ENCODE measurements at regions not wholly inside any gene's neighbourhood (a gene's known extent, or its start where the extent isn't known, plus 50 kb on each side); places are given as distances from the start of the nearest gene placed in this dataset.
"Not testable (repeated sequence)": the region's sequence is repeated elsewhere in the genome, so short reads cannot be mapped to it uniquely, and the experiment has no call there.

GRCh38 chr3:193815246-193816027 is 222.4 kb downstream of the OPA1 start:
- POLR2A ChIA-PET: no interaction called here
- DNase-seq: no peak
- Mint-ChIP-seq H3K36me3 (no peaks in the 10 kb centered on the region), H3K4me1 (no peaks in the 10 kb centered on the region), H3K9me3 (no peaks in the 10 kb centered on the region), H3K27me3 (peaks cover 0 to 10% (median 2%) of the 10 kb centered on the region in 5 donors), H3K27ac (no peak overlapping the region), H3K4me3 (no peak overlapping the region)
- no peak for ATAC-seq

- no peaks in the 10 kb centered on the region for H3K9me3 Mint-ChIP-seq
Measured at GRCh38 chr3:193816028-193816395, 223.0 kb downstream of the OPA1 start.

GRCh38 chr3:193816656-193817311 is 223.8 kb downstream of the OPA1 start:
- POLR2A ChIA-PET: no interaction called here
- Mint-ChIP-seq H3K4me3 (no peak overlapping the region), H3K27ac (no peak overlapping the region), H3K27me3 (peaks cover 0 to 16% (median 8%) of the 10 kb centered on the region in 5 donors), H3K4me1 (no peaks in the 10 kb centered on the region), H3K9me3 (no peaks in the 10 kb centered on the region), H3K36me3 (no peaks in the 10 kb centered on the region)
- ATAC-seq: no peak
- DNase-seq: no peak

More at GRCh38 chr3:193816028-193816395, 223.0 kb downstream of the OPA1 start:
- POLR2A ChIA-PET: no interaction called here
- no peaks in the 10 kb centered on the region for H3K36me3 Mint-ChIP-seq
- H3K27me3 Mint-ChIP-seq: peaks cover 0 to 14% (median 5%) of the 10 kb centered on the region in 5 donors
- DNase-seq (no peak), ATAC-seq (no peak)
- H3K4me1 Mint-ChIP-seq: no peaks in the 10 kb centered on the region
- H3K4me3 Mint-ChIP-seq: no peak overlapping the region
- no peak overlapping the region for H3K27ac Mint-ChIP-seq

GRCh38 chr3:193819117-193820010 is 226.4 kb downstream of the OPA1 start:
- no peak for DNase-seq
- no peaks in the 10 kb centered on the region for H3K36me3 Mint-ChIP-seq
- POLR2A ChIA-PET: no interaction called here

GRCh38 chr3:193821151-193821668 is 228.2 kb downstream of the OPA1 start:
- DNase-seq (no peak), ATAC-seq (no peak)
- POLR2A ChIA-PET: no interaction called here
- H3K4me3 Mint-ChIP-seq: no peak overlapping the region
- H3K4me1 Mint-ChIP-seq: no peaks in the 10 kb centered on the region
- no peak overlapping the region for H3K27ac Mint-ChIP-seq
- peaks cover 2 to 21% (median 9%) of the 10 kb centered on the region in 5 donors for H3K27me3 Mint-ChIP-seq
- no peaks in the 10 kb centered on the region for H3K9me3 Mint-ChIP-seq
- no peaks in the 10 kb centered on the region for H3K36me3 Mint-ChIP-seq

More at GRCh38 chr3:193819117-193820010, 226.4 kb downstream of the OPA1 start:
- Mint-ChIP-seq H3K4me3 (no peak overlapping the region), H3K27ac (no peak overlapping the region), H3K27me3 (peaks cover 2 to 23% (median 7%) of the 10 kb centered on the region in 5 donors), H3K4me1 (no peaks in the 10 kb centered on the region), H3K9me3 (no peaks in the 10 kb centered on the region)
- ATAC-seq: no peak

GRCh38 chr3:193822492-193823212 is 229.6 kb downstream of the OPA1 start:
- Mint-ChIP-seq H3K36me3 (no peaks in the 10 kb centered on the region), H3K9me3 (no peaks in the 10 kb centered on the region), H3K4me3 (no peak overlapping the region), H3K27ac (no peak overlapping the region), H3K27me3 (peaks cover 3 to 20% (median 9%) of the 10 kb centered on the region in 5 donors), H3K4me1 (no peaks in the 10 kb centered on the region)
- DNase-seq: no peak
- POLR2A ChIA-PET: no interaction called here
- no peak for ATAC-seq

- H3K27me3 Mint-ChIP-seq: peaks cover 2 to 20% (median 9%) of the 10 kb centered on the region in 5 donors
- H3K36me3 Mint-ChIP-seq, POLR2A ChIA-PET, H3K9me3 Mint-ChIP-seq, H3K4me1 Mint-ChIP-seq, ATAC-seq, H3K4me3 Mint-ChIP-seq, DNase-seq, H3K27ac Mint-ChIP-seq: not testable (repeated sequence)
Measured at GRCh38 chr3:193823213-193823605, 230.2 kb downstream of the OPA1 start.

- ATAC-seq (no peak), DNase-seq (no peak)
- peaks cover 2 to 19% (median 9%) of the 10 kb centered on the region in 5 donors for H3K27me3 Mint-ChIP-seq
- POLR2A ChIA-PET: no interaction called here
- H3K9me3 Mint-ChIP-seq: no peaks in the 10 kb centered on the region
- H3K4me1 Mint-ChIP-seq: no peaks in the 10 kb centered on the region
- no peaks in the 10 kb centered on the region for H3K36me3 Mint-ChIP-seq
- no peak overlapping the region for H3K27ac Mint-ChIP-seq
- no peak overlapping the region for H3K4me3 Mint-ChIP-seq
Measured at GRCh38 chr3:193824365-193824764, 231.4 kb downstream of the OPA1 start.

GRCh38 chr3:193825617-193826016 is 232.6 kb downstream of the OPA1 start:
- POLR2A ChIA-PET: no interaction called here
- no peaks in the 10 kb centered on the region for H3K36me3 Mint-ChIP-seq

GRCh38 chr3:193826159-193826795 is 233.3 kb downstream of the OPA1 start:
- peaks cover 0 to 2% (median 0%) of the 10 kb centered on the region in 4 donors for H3K4me1 Mint-ChIP-seq
- no peak for ATAC-seq
- H3K27me3 Mint-ChIP-seq: peaks cover 1 to 16% (median 6%) of the 10 kb centered on the region in 5 donors
- no peaks in the 10 kb centered on the region for H3K36me3 Mint-ChIP-seq
- DNase-seq: no peak
- POLR2A ChIA-PET: no interaction called here
- H3K27ac Mint-ChIP-seq: no peak overlapping the region
- no peak overlapping the region for H3K4me3 Mint-ChIP-seq
- no peaks in the 10 kb centered on the region for H3K9me3 Mint-ChIP-seq

More at GRCh38 chr3:193825617-193826016, 232.6 kb downstream of the OPA1 start:
- no peak overlapping the region for H3K4me3 Mint-ChIP-seq
- no peak overlapping the region for H3K27ac Mint-ChIP-seq
- no peak for ATAC-seq
- DNase-seq: no peak
- H3K27me3 Mint-ChIP-seq: peaks cover 2 to 18% (median 8%) of the 10 kb centered on the region in 5 donors
- H3K4me1 Mint-ChIP-seq: no peaks in the 10 kb centered on the region
- H3K9me3 Mint-ChIP-seq: no peaks in the 10 kb centered on the region

- peaks cover 0 to 19% (median 6%) of the 10 kb centered on the region in 5 donors for H3K27me3 Mint-ChIP-seq
Measured at GRCh38 chr3:193827040-193827669, 234.1 kb downstream of the OPA1 start.

More at GRCh38 chr3:193827040-193827669, 234.1 kb downstream of the OPA1 start:
- Mint-ChIP-seq H3K4me3 (no peak overlapping the region), H3K27ac (no peak overlapping the region), H3K9me3 (no peaks in the 10 kb centered on the region), H3K4me1 (peaks cover 0 to 10% (median 0%) of the 10 kb centered on the region in 4 donors), H3K36me3 (no peaks in the 10 kb centered on the region)
- no peak for ATAC-seq
- no peak for DNase-seq
- POLR2A ChIA-PET: no interaction called here

Data from naive thymus-derived CD8-positive, alpha-beta T cell (primary cell).